PC-9 (cell line): ENCODE measurements at regions not wholly inside any gene's neighbourhood (a gene's known extent, or its start where the extent isn't known, plus 50 kb on each side); places are given as distances from the start of the nearest gene placed in this dataset.
A peak's percentile ranks its signal among the peaks of the same experiment; 100 is the strongest.

Source experiments
- BruUV-seq: library from RNA; stranded (reverse); fragments of 400-500 nt; replicated peaks from 2 replicates; lab custom pipeline; 2021; lab: Mats Ljungman, UMichigan
- CTCF ChIA-PET: fragments of 300-600 bp; sonication (Branson Sonifier 250); formaldehyde crosslinking; loops from one replicate; lab custom pipeline; 2022; ENCODE audit warnings: antibody characterized with exemption; lab: Charles Lee
- POLR2A ChIA-PET: fragments of 300-600 bp; sonication (Branson Sonifier 250); formaldehyde crosslinking; loops from one replicate; lab custom pipeline; 2022; ENCODE audit warnings: antibody characterized with exemption; ENCODE audit not compliant: unreplicated experiment; lab: Charles Lee
- DNase-seq, 2 experiments: peaks; one replicate each; pipeline versions ENCODE4 v3.0.0 to v3.0.0-alpha.2; 2015 to 2022; ENCODE audit warnings: mixed read lengths in 1 of 2
- H2AFZ ChIP-seq: fragments of 200-600 bp; sonication (generic); 2 replicates; pipeline ENCODE4 v1.8.1; 2017; ENCODE audit warnings: antibody characterized with exemption
- H3F3A ChIP-seq: fragments of 200-600 bp; sonication (generic); 2 replicates; pipeline ENCODE4 v1.8.1; 2017; ENCODE audit warnings: antibody characterized with exemption, mild to moderate bottlenecking, low read depth; ENCODE audit not compliant: insufficient read depth
- H3K27ac ChIP-seq: fragments of 200-600 bp; sonication (generic); 2 replicates; pipeline ENCODE4 v1.6.1; 2016; ENCODE audit warnings: mixed run types
- H3K27me3 ChIP-seq: fragments of 200-600 bp; sonication (generic); 2 replicates; pipeline ENCODE4 v1.6.1; 2016; ENCODE audit warnings: low read depth, mixed run types; ENCODE audit not compliant: insufficient read depth
- H3K36me3 ChIP-seq: fragments of 200-600 bp; sonication (generic); 2 replicates; pipeline ENCODE4 v1.6.1; 2016; ENCODE audit warnings: low read depth, mixed run types
- H3K4me1 ChIP-seq: fragments of 200-600 bp; sonication (generic); replicated peaks from 2 replicates; pipeline ENCODE4 v1.6.1; 2016; ENCODE audit warnings: mixed run types; ENCODE audit not compliant: insufficient read depth
- H3K4me2 ChIP-seq: fragments of 200-600 bp; sonication (generic); 2 replicates; pipeline ENCODE4 v1.6.1; 2017; ENCODE audit warnings: mixed run types
- H3K4me3 ChIP-seq: fragments of 200-600 bp; sonication (generic); 2 replicates; pipeline ENCODE4 v1.6.1; 2016; ENCODE audit warnings: mixed run types
- H3K79me2 ChIP-seq: fragments of 200-600 bp; sonication (generic); 2 replicates; pipeline ENCODE4 v1.6.1; 2017; ENCODE audit warnings: low read depth, mixed run types
- H3K9me2 ChIP-seq: fragments of 200-600 bp; sonication (generic); 2 replicates; pipeline ENCODE4 v1.8.1; 2017; ENCODE audit warnings: mild to moderate bottlenecking; ENCODE audit not compliant: insufficient read depth
- H3K9me3 ChIP-seq: fragments of 200-600 bp; sonication (generic); 2 replicates; pipeline ENCODE4 v1.8.1; 2016; ENCODE audit warnings: low read depth; ENCODE audit not compliant: insufficient read depth
- H4K20me1 ChIP-seq: fragments of 200-600 bp; sonication (generic); 2 replicates; pipeline ENCODE4 v1.8.1; 2017; ENCODE audit not compliant: insufficient read depth
- CTCF ChIP-seq: fragments of 200-600 bp; sonication (generic); conservative IDR thresholded peaks from 2 replicates; pipeline ENCODE4 v1.6.1; 2017; ENCODE audit warnings: mixed run types, antibody characterized with exemption, mild to moderate bottlenecking, moderate library complexity
- EZH2 ChIP-seq: fragments of 200-600 bp; sonication (generic); IDR thresholded peaks from 2 replicates; pipeline ENCODE4 v1.8.0; 2017; ENCODE audit warnings: antibody characterized with exemption, low read depth
- intact Hi-C: fragments of 100-400 bp; cut with micrococcal nuclease; formaldehyde crosslinking; loops from one replicate; pipeline ENCODE4 v1.10.0; 2022; ENCODE audit not compliant: unreplicated experiment

DNA sequence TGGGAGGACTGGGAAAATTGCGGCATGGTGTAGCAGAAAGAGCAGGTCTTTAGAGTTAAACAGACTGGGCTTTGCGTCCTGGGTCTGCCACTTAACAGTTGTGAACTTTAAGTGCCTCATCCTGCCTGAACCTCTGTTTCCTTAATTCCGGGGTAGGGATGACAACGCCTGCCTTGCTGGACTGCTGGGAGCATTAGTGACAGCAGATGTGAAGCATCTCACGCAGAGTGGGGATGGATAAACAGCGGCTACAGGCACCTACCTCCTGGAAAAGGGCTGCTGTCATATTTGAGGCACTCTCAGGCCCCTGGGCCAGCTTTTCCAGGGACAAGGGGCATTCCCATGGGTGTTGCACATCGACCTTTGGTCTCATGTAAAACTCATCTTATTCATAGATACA, 572.2 kb downstream of the TBC1D22A start:
- no peaks in the 10 kb centered on the region for H3F3A ChIP-seq
- CTCF ChIA-PET: no interaction called here
- H3K9me3 ChIP-seq: no peaks in the 10 kb centered on the region
- H3K27ac ChIP-seq: no peak overlapping the region
- no peak overlapping the region for H3K4me3 ChIP-seq
- intact Hi-C loops: no loop called here
- POLR2A ChIA-PET: no interaction called here
- no peaks in the 10 kb centered on the region for H4K20me1 ChIP-seq
- peaks cover 10% of the 10 kb centered on the region for H3K27me3 ChIP-seq
- no peak overlapping the region for H3K4me2 ChIP-seq
- no peaks in the 10 kb centered on the region for H3K79me2 ChIP-seq
- TF ChIP-seq CTCF: no peak
- TF ChIP-seq EZH2: no peak
- H3K4me1 ChIP-seq: no peaks in the 10 kb centered on the region
- no peak for DNase-seq
- no peaks in the 10 kb centered on the region for H3K9me2 ChIP-seq
- H2AFZ ChIP-seq: no peak overlapping the region
- no TSS peak for BruUV-seq
- H3K36me3 ChIP-seq: no peaks in the 10 kb centered on the region

GRCh38 chr22:47333625-47334024, 571.2 kb downstream of the TBC1D22A start:
- POLR2A ChIA-PET: interaction anchor here (0.6 kb wide), 1 partner anchor 514 kb away, joined by 3 read pairs; no protein-coding TSS in a partner anchor
- Histone ChIP-seq H3K27ac (no peak overlapping the region), H3K9me3 (no peaks in the 10 kb centered on the region), H3K4me1 (0 out of 2 replicates have a peak, but pooled peaks cover 5% of the 10 kb centered on the region), H2AFZ (no peak overlapping the region), H4K20me1 (no peaks in the 10 kb centered on the region), H3F3A (peaks cover 7% of the 10 kb centered on the region; the same call in 1 of the 2 replicates), H3K27me3 (peaks cover 4% of the 10 kb centered on the region; the same call in 1 of the 2 replicates), H3K36me3 (no peaks in the 10 kb centered on the region), H3K4me2 (no peak overlapping the region), H3K79me2 (no peaks in the 10 kb centered on the region), H3K4me3 (no peak overlapping the region), H3K9me2 (no peaks in the 10 kb centered on the region)
- intact Hi-C loops: no loop called here
- DNase-seq: peak in 1 of 2 experiments; percentile 19
- no TSS peak for BruUV-seq
- TF ChIP-seq CTCF: no peak
- TF ChIP-seq EZH2: no peak
- CTCF ChIA-PET: no interaction called here

DNA sequence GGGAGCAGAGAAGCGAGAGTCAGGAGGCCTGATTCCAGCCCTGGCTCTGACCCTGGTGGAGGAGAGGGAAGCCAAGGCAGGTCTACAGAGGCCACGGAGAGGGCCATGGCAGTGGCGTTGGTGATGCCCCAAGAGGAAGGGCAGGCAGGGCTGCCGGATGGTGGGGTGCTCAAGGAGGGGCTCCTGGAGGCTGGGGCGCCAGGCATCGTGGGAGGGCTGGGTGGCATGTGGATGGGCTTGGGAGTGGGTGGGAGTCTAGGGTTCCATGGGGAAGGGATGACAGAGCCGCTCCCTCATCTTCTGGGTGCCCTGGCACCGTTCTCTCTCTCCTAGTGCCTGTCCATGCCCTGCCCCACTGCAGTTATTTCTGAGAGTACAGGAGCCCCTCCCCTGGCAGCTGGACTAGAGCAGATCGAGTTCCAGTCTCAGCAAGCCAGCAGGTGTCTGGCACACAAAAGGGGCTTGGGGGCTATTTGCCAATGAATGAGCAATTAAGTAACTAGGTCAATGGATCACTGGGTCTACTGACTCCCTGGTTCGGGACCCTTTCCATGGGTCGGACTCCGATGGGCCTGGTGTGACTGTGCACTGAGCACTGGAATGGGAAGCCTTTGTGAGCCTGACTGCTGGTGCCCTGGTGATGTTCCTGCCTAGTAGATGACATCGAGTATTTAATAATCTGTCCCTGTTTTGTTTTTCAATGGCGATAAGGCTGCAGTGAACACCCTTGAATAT, 570.0 kb downstream of the TBC1D22A start:
- Histone ChIP-seq H3K27ac (no peak overlapping the region), H3K36me3 (no peaks in the 10 kb centered on the region), H3K9me3 (no peaks in the 10 kb centered on the region), H4K20me1 (no peaks in the 10 kb centered on the region), H3K9me2 (no peaks in the 10 kb centered on the region), H3K4me2 (no peak overlapping the region), H3K79me2 (no peaks in the 10 kb centered on the region), H2AFZ (no peak overlapping the region), H3K4me1 (0 out of 2 replicates have a peak, but pooled peaks cover 5% of the 10 kb centered on the region), H3K4me3 (no peak overlapping the region), H3F3A (peaks cover 7% of the 10 kb centered on the region; the same call in 1 of the 2 replicates), H3K27me3 (peaks cover 4% of the 10 kb centered on the region; the same call in 1 of the 2 replicates)
- DNase-seq: no peak
- POLR2A ChIA-PET: no interaction called here
- CTCF ChIA-PET: no interaction called here
- no TSS peak for BruUV-seq
- intact Hi-C loops: no loop called here
- TF ChIP-seq EZH2 (no peak), CTCF (no peak)
